ENCODE measurements at regions not wholly inside any gene's neighbourhood (a gene's known extent, or its start where the extent isn't known, plus 50 kb on each side); places are given as distances from the start of the nearest gene placed in this dataset.

- TF ChIP-seq POU2F2 (IDR thresholded peaks at IDR 0.05; ENCODE audit: low read depth, low read length) = no peak
- no peak for TF ChIP-seq SPI1 (IDR thresholded peaks at IDR 0.05; ENCODE audit: low read depth, low read length)
- TF ChIP-seq POLR2A (IDR thresholded peaks at IDR 0.05; ENCODE audit: low read depth, low read length) = no peak
- TF ChIP-seq TAF1 (IDR thresholded peaks at IDR 0.05; ENCODE audit: low read depth, low read length) = no peak
- TF ChIP-seq POLR2AphosphoS5 (IDR thresholded peaks at IDR 0.05; ENCODE audit: low read depth, low read length) = no peak
- no peak for TF ChIP-seq PAX5 (IDR thresholded peaks at IDR 0.05; ENCODE audit: insufficient read depth, low read length, severe bottlenecking)
- FAIRE-seq = no peak
- DNase-seq (ENCODE audit: insufficient read length, low spot score) = no peak
Observed at GRCh38 chr1:30263405-30263804, 460.0 kb downstream of the MATN1 start.

- FAIRE-seq (no peak), DNase-seq (ENCODE audit: insufficient read length, low spot score) (no peak)
- TF ChIP-seq POU2F2 (IDR thresholded peaks at IDR 0.05; ENCODE audit: low read depth, low read length) (no peak), TAF1 (IDR thresholded peaks at IDR 0.05; ENCODE audit: low read depth, low read length) (no peak), POLR2AphosphoS5 (IDR thresholded peaks at IDR 0.05; ENCODE audit: low read depth, low read length) (no peak), PAX5 (IDR thresholded peaks at IDR 0.05; ENCODE audit: insufficient read depth, low read length, severe bottlenecking) (no peak), SPI1 (IDR thresholded peaks at IDR 0.05; ENCODE audit: low read depth, low read length) (no peak), POLR2A (IDR thresholded peaks at IDR 0.05; ENCODE audit: low read depth, low read length) (no peak)
Observed at GRCh38 chr1:30262158-30262557, 461.2 kb downstream of the MATN1 start.

GRCh38 chr1:30260318-30260717 lies 463.1 kb downstream of the MATN1 start:
- no peak for FAIRE-seq
- no peak for TF ChIP-seq POU2F2 (IDR thresholded peaks at IDR 0.05; ENCODE audit: low read depth, low read length)
- TF ChIP-seq POLR2AphosphoS5 (IDR thresholded peaks at IDR 0.05; ENCODE audit: low read depth, low read length) = no peak
- no peak for TF ChIP-seq SPI1 (IDR thresholded peaks at IDR 0.05; ENCODE audit: low read depth, low read length)
- TF ChIP-seq POLR2A (IDR thresholded peaks at IDR 0.05; ENCODE audit: low read depth, low read length) = no peak
- no peak for TF ChIP-seq TAF1 (IDR thresholded peaks at IDR 0.05; ENCODE audit: low read depth, low read length)
- no peak for TF ChIP-seq PAX5 (IDR thresholded peaks at IDR 0.05; ENCODE audit: insufficient read depth, low read length, severe bottlenecking)
- no peak for DNase-seq (ENCODE audit: insufficient read length, low spot score)

GRCh38 chr1:30259631-30260030 lies 463.8 kb downstream of the MATN1 start:
- DNase-seq (ENCODE audit: insufficient read length, low spot score) (no peak), FAIRE-seq (no peak)
- no peak for TF ChIP-seq PAX5 (IDR thresholded peaks at IDR 0.05; ENCODE audit: insufficient read depth, low read length, severe bottlenecking)
- no peak for TF ChIP-seq TAF1 (IDR thresholded peaks at IDR 0.05; ENCODE audit: low read depth, low read length)
- TF ChIP-seq POLR2AphosphoS5 (IDR thresholded peaks at IDR 0.05; ENCODE audit: low read depth, low read length) = no peak
- TF ChIP-seq SPI1 (IDR thresholded peaks at IDR 0.05; ENCODE audit: low read depth, low read length) = no peak

- FAIRE-seq = no peak
- TF ChIP-seq POU2F2 (IDR thresholded peaks at IDR 0.05; ENCODE audit: low read depth, low read length) = no peak
- no peak for TF ChIP-seq POLR2AphosphoS5 (IDR thresholded peaks at IDR 0.05; ENCODE audit: low read depth, low read length)
- TF ChIP-seq POLR2A (IDR thresholded peaks at IDR 0.05; ENCODE audit: low read depth, low read length) = no peak
- no peak for TF ChIP-seq PAX5 (IDR thresholded peaks at IDR 0.05; ENCODE audit: insufficient read depth, low read length, severe bottlenecking)
- no peak for TF ChIP-seq TAF1 (IDR thresholded peaks at IDR 0.05; ENCODE audit: low read depth, low read length)
- TF ChIP-seq SPI1 (IDR thresholded peaks at IDR 0.05; ENCODE audit: low read depth, low read length) = no peak
- no peak for DNase-seq (ENCODE audit: insufficient read length, low spot score)
Observed at GRCh38 chr1:30258876-30259275, 464.5 kb downstream of the MATN1 start.

- no peak for DNase-seq (ENCODE audit: insufficient read length, low spot score)
- no peak for FAIRE-seq
- TF ChIP-seq POLR2AphosphoS5 (IDR thresholded peaks at IDR 0.05; ENCODE audit: low read depth, low read length) (no peak), POU2F2 (IDR thresholded peaks at IDR 0.05; ENCODE audit: low read depth, low read length) (no peak), SPI1 (IDR thresholded peaks at IDR 0.05; ENCODE audit: low read depth, low read length) (no peak), POLR2A (IDR thresholded peaks at IDR 0.05; ENCODE audit: low read depth, low read length) (no peak), TAF1 (IDR thresholded peaks at IDR 0.05; ENCODE audit: low read depth, low read length) (no peak), PAX5 (IDR thresholded peaks at IDR 0.05; ENCODE audit: insufficient read depth, low read length, severe bottlenecking) (no peak)
Observed at GRCh38 chr1:30258471-30258870, 464.9 kb downstream of the MATN1 start.

- FAIRE-seq (no peak), DNase-seq (ENCODE audit: insufficient read length, low spot score) (no peak)
- TF ChIP-seq TAF1 (IDR thresholded peaks at IDR 0.05; ENCODE audit: low read depth, low read length) = no peak
- no peak for TF ChIP-seq SPI1 (IDR thresholded peaks at IDR 0.05; ENCODE audit: low read depth, low read length)
- TF ChIP-seq POU2F2 (IDR thresholded peaks at IDR 0.05; ENCODE audit: low read depth, low read length) = no peak
- TF ChIP-seq POLR2AphosphoS5 (IDR thresholded peaks at IDR 0.05; ENCODE audit: low read depth, low read length) = no peak
- no peak for TF ChIP-seq POLR2A (IDR thresholded peaks at IDR 0.05; ENCODE audit: low read depth, low read length)
- no peak for TF ChIP-seq PAX5 (IDR thresholded peaks at IDR 0.05; ENCODE audit: insufficient read depth, low read length, severe bottlenecking)
Observed at GRCh38 chr1:30257742-30258380, 465.5 kb downstream of the MATN1 start.

GRCh38 chr1:30257322-30257721 lies 466.1 kb downstream of the MATN1 start:
- DNase-seq (ENCODE audit: insufficient read length, low spot score) (no peak), FAIRE-seq (no peak)
- TF ChIP-seq POU2F2 (IDR thresholded peaks at IDR 0.05; ENCODE audit: low read depth, low read length) (no peak), POLR2AphosphoS5 (IDR thresholded peaks at IDR 0.05; ENCODE audit: low read depth, low read length) (no peak), POLR2A (IDR thresholded peaks at IDR 0.05; ENCODE audit: low read depth, low read length) (no peak), SPI1 (IDR thresholded peaks at IDR 0.05; ENCODE audit: low read depth, low read length) (no peak), TAF1 (IDR thresholded peaks at IDR 0.05; ENCODE audit: low read depth, low read length) (no peak), PAX5 (IDR thresholded peaks at IDR 0.05; ENCODE audit: insufficient read depth, low read length, severe bottlenecking) (no peak)

- TF ChIP-seq POLR2A (IDR thresholded peaks at IDR 0.05; ENCODE audit: low read depth, low read length) (no peak), POU2F2 (IDR thresholded peaks at IDR 0.05; ENCODE audit: low read depth, low read length) (no peak), POLR2AphosphoS5 (IDR thresholded peaks at IDR 0.05; ENCODE audit: low read depth, low read length) (no peak), PAX5 (IDR thresholded peaks at IDR 0.05; ENCODE audit: insufficient read depth, low read length, severe bottlenecking) (no peak), SPI1 (IDR thresholded peaks at IDR 0.05; ENCODE audit: low read depth, low read length) (no peak), TAF1 (IDR thresholded peaks at IDR 0.05; ENCODE audit: low read depth, low read length) (no peak)
- FAIRE-seq = no peak
- no peak for DNase-seq (ENCODE audit: insufficient read length, low spot score)
Observed at GRCh38 chr1:30256911-30257310, 466.5 kb downstream of the MATN1 start.
